HEK293T (cell line): ENCODE measurements at regions not wholly inside any gene's neighbourhood (a gene's known extent, or its start where the extent isn't known, plus 50 kb on each side); places are given as distances from the start of the nearest gene placed in this dataset.

Source experiments
- BHLHE40 ChIP-seq: fragments of 450-650 bp; IDR thresholded peaks from 2 replicates; pipeline ENCODE4 v1.6.1; 2016; ENCODE audit warnings: mild to moderate bottlenecking, moderate library complexity, borderline replicate concordance
- L3MBTL2 ChIP-seq: fragments of 450-650 bp; conservative IDR thresholded peaks from 2 replicates; pipeline ENCODE4 v1.6.1; 2016; ENCODE audit warnings: mild to moderate bottlenecking

- no peak for TF ChIP-seq L3MBTL2
- TF ChIP-seq BHLHE40: no peak
These were observed 1176.6 kb upstream of the AUTS2 start for GRCh38 chr7:68421712-68422111.
